ENCODE measurements at regions not wholly inside any gene's neighbourhood (a gene's known extent, or its start where the extent isn't known, plus 50 kb on each side); places are given as distances from the start of the nearest gene placed in this dataset.
A peak's percentile ranks its signal among the peaks of the same experiment; 100 is the strongest.

- TF ChIP-seq CHD2 (IDR thresholded peaks at IDR 0.05; ENCODE audit: low read depth, low read length) (no peak), ZNF879 (CRISPR knock-in tag; IDR thresholded peaks at IDR 0.05) (no peak), DNMT1 (CRISPR knock-in tag; IDR thresholded peaks at IDR 0.05) (no peak), ZNF597 (CRISPR knock-in tag; IDR thresholded peaks at IDR 0.05) (no peak), EHMT2 (IDR thresholded peaks at IDR 0.05; ENCODE audit: borderline replicate concordance, low read depth, low read length) (peak; percentile 45; the same call in 1 of the 2 replicates), ZNF383 (CRISPR knock-in tag; IDR thresholded peaks at IDR 0.05; ENCODE audit: borderline replicate concordance) (no peak), SOX13 (IDR thresholded peaks at IDR 0.05) (peak; percentile 86), SOX13 (CRISPR knock-in tag; conservative IDR thresholded peaks at IDR 0.05 in 1 of 2, IDR thresholded peaks at IDR 0.05 in 1 of 2) (peak in 1 of 2 experiments; percentile 98; a peak in 2 of 4 replicates), ZBTB7A (CRISPR knock-in tag; IDR thresholded peaks at IDR 0.05) (no peak), CSRNP1 (CRISPR knock-in tag; IDR thresholded peaks at IDR 0.05) (no peak), PAF1 (CRISPR knock-in tag; IDR thresholded peaks at IDR 0.05) (no peak), ZNF34 (CRISPR knock-in tag; IDR thresholded peaks at IDR 0.05; ENCODE audit: borderline replicate concordance) (no peak), JARID2 (CRISPR knock-in tag; IDR thresholded peaks at IDR 0.05; ENCODE audit: insufficient replicate concordance) (no peak), ZNF614 (CRISPR knock-in tag; IDR thresholded peaks at IDR 0.05; ENCODE audit: borderline replicate concordance) (peak; percentile 89), ISX (CRISPR knock-in tag; conservative IDR thresholded peaks at IDR 0.05) (no peak)
- TF ChIP-seq, protein P1, sequence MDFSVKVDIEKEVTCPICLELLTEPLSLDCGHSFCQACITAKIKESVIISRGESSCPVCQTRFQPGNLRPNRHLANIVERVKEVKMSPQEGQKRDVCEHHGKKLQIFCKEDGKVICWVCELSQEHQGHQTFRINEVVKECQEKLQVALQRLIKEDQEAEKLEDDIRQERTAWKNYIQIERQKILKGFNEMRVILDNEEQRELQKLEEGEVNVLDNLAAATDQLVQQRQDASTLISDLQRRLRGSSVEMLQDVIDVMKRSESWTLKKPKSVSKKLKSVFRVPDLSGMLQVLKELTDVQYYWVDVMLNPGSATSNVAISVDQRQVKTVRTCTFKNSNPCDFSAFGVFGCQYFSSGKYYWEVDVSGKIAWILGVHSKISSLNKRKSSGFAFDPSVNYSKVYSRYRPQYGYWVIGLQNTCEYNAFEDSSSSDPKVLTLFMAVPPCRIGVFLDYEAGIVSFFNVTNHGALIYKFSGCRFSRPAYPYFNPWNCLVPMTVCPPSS (IDR thresholded peaks at IDR 0.05) = no peak
- TF ChIP-seq, protein P2, sequence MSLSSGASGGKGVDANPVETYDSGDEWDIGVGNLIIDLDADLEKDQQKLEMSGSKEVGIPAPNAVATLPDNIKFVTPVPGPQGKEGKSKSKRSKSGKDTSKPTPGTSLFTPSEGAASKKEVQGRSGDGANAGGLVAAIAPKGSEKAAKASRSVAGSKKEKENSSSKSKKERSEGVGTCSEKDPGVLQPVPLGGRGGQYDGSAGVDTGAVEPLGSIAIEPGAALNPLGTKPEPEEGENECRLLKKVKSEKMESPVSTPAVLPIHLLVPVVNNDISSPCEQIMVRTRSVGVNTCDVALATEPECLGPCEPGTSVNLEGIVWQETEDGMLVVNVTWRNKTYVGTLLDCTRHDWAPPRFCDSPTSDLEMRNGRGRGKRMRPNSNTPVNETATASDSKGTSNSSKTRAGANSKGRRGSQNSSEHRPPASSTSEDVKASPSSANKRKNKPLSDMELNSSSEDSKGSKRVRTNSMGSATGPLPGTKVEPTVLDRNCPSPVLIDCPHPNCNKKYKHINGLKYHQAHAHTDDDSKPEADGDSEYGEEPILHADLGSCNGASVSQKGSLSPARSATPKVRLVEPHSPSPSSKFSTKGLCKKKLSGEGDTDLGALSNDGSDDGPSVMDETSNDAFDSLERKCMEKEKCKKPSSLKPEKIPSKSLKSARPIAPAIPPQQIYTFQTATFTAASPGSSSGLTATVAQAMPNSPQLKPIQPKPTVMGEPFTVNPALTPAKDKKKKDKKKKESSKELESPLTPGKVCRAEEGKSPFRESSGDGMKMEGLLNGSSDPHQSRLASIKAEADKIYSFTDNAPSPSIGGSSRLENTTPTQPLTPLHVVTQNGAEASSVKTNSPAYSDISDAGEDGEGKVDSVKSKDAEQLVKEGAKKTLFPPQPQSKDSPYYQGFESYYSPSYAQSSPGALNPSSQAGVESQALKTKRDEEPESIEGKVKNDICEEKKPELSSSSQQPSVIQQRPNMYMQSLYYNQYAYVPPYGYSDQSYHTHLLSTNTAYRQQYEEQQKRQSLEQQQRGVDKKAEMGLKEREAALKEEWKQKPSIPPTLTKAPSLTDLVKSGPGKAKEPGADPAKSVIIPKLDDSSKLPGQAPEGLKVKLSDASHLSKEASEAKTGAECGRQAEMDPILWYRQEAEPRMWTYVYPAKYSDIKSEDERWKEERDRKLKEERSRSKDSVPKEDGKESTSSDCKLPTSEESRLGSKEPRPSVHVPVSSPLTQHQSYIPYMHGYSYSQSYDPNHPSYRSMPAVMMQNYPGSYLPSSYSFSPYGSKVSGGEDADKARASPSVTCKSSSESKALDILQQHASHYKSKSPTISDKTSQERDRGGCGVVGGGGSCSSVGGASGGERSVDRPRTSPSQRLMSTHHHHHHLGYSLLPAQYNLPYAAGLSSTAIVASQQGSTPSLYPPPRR (CRISPR knock-in tag; IDR thresholded peaks at IDR 0.05; ENCODE audit: borderline replicate concordance) = peak; percentile 96
- TF ChIP-seq, protein P3, sequence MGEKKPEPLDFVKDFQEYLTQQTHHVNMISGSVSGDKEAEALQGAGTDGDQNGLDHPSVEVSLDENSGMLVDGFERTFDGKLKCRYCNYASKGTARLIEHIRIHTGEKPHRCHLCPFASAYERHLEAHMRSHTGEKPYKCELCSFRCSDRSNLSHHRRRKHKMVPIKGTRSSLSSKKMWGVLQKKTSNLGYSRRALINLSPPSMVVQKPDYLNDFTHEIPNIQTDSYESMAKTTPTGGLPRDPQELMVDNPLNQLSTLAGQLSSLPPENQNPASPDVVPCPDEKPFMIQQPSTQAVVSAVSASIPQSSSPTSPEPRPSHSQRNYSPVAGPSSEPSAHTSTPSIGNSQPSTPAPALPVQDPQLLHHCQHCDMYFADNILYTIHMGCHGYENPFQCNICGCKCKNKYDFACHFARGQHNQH (CRISPR knock-in tag; IDR thresholded peaks at IDR 0.05) = peak; percentile 86
- TF ChIP-seq, protein P4, sequence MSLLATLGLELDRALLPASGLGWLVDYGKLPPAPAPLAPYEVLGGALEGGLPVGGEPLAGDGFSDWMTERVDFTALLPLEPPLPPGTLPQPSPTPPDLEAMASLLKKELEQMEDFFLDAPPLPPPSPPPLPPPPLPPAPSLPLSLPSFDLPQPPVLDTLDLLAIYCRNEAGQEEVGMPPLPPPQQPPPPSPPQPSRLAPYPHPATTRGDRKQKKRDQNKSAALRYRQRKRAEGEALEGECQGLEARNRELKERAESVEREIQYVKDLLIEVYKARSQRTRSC (CRISPR knock-in tag; IDR thresholded peaks at IDR 0.05; ENCODE audit: low read depth) = no peak
Measured at GRCh38 chr2:78260861-78261260, 738.7 kb upstream of the LRRTM4 start (continued).

All from HepG2 (cell line).